Body of pancreas (tissue), 4 donors: ENCODE measurements at regions not wholly inside any gene's neighbourhood (a gene's known extent, or its start where the extent isn't known, plus 50 kb on each side); places are given as distances from the start of the nearest gene placed in this dataset.

Experiments
- CTCF ChIP-seq, 7 experiments: fragments of 450-650 bp in 4 of 7; fragments of 200-600 bp in 3 of 7; sonication (generic) in 3 of 7; IDR thresholded peaks; one replicate each; pipeline ENCODE4 v1.5.1; 2016 to 2019; ENCODE audit warnings: antibody characterized with exemption in 7 of 7
- POLR2A ChIP-seq, 3 donors: fragments of 450-650 bp; IDR thresholded peaks; one replicate each; pipeline ENCODE4 v1.6.1; 2016; ENCODE audit warnings: antibody characterized with exemption in 3 of 3, mild to moderate bottlenecking in 2 of 3

- TF ChIP-seq POLR2A (IDR thresholded peaks at IDR 0.05) (no peak), CTCF (IDR thresholded peaks at IDR 0.05) (no peak)
Observed at GRCh38 chr1:90838720-90839119, 121.6 kb upstream of the BARHL2 start.
